GM21528 (cell line): ENCODE measurements at regions not wholly inside any gene's neighbourhood (a gene's known extent, or its start where the extent isn't known, plus 50 kb on each side); places are given as distances from the start of the nearest gene placed in this dataset.
"Not testable (repeated sequence)": the region's sequence is repeated elsewhere in the genome, so short reads cannot be mapped to it uniquely, and the experiment has no call there.

ENCODE experiments used
- ATAC-seq: cut with Tn5 transposase; IDR thresholded peaks from one replicate; pipeline ENCODE4 v1.9.1; 2021; ENCODE audit warnings: mild to moderate bottlenecking, moderate library complexity; ENCODE audit not compliant: unreplicated experiment, low FRiP score

DNA sequence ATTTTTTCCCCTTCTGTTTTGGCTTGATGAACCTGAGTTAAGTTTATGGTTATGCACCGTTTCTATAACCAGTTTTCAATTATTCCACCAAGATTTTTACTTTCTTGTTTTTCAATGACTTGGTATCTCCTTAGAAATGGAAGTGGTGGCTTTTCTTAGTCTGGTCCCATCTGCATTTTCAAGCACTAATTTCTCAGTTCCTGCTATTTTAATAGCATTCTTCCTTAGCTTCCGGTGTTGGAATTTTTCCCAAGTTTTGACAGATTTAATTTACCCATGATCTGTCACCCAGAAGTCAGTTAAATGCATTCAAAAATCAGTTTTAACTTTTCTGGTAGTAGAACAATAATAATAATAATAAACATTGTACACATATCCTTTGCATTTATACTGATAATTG, 184.6 kb upstream of the OLFM3 start:
- ATAC-seq, result no peak

DNA sequence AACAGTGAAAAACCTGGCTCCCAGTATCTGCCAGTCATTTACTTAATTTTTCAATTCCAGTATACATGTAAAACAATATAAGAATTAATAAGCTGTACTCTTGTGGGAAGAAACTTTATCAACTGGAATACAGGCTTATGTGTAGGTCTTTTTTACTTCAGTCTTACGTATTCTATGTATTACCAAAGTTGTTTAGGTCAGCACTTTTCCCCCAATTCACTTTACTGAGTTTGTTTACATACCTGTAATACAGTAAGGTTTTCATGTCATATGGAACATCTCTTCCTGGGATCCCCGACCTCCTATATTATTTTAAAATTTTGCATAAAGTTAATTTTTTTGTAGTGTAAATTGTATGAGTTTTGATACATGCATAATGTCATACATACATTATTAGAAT, 181.8 kb upstream of the OLFM3 start:
- ATAC-seq, result no peak

DNA sequence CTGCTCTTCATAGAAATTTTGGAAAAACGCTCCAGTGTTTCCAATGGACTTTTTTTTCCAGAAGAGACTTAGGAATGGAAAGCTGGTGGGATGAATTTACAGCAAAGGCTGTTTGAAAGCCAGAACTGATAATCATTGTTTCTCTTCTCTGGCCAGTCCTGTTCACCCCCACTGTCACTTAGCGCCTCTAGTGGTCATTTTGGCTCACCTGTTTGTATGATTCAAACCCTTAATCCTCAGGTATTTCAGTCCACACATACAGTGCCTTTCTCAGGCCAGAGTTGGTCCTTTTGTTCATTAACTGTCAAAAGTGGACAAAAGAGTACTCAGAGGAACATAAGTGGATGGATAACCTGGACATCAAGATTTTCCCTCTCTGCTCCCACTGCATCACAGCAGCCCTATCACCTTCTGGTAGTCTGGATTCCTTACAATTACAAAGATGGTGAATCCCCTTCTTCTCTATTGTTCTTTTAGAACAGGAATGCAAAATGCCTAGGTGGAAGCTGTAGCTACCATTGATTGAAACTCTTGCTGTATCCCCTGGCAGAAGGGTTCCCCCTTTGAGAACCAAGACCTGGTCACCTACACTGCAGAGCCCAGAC, 177.6 kb upstream of the OLFM3 start:
- peak; percentile 86 for ATAC-seq

DNA sequence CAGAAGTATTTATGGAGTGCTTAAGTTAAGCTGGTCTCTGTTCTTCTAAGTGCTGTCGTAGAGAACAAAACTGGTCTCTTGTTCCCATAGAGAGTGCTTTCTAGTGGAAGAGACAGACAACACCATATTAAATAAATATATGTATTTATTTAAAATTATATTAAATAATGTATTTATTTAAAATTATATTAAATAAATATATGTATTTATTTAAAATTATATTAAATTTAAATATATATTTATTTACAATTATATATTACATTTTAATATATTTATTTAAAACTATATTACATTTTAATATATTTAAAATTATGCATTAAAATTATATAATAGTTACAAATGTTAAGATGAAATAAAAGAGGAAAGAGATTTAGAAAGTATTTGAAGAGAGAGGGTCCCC, 175.5 kb upstream of the OLFM3 start:
- ATAC-seq, result no peak

DNA sequence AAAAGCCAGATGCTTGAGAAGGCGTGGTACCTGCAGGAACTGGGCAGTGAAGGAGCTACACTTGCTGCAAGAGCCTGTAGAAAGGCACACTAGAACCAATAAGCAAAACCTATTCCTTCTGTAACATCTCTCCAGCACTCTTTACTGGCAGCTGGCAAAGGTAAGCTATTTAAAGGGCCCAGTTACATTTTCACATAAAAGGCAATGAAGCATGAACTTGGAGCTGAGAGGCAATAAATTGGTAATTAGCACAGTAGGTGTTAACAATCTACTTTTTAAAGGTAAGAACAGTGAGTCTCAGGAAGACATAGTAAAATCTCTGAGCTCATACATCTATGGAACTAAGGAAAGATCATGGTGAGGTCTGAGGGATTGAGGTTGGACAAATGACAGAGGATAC, 167.1 kb upstream of the OLFM3 start:
- ATAC-seq, result no peak

DNA sequence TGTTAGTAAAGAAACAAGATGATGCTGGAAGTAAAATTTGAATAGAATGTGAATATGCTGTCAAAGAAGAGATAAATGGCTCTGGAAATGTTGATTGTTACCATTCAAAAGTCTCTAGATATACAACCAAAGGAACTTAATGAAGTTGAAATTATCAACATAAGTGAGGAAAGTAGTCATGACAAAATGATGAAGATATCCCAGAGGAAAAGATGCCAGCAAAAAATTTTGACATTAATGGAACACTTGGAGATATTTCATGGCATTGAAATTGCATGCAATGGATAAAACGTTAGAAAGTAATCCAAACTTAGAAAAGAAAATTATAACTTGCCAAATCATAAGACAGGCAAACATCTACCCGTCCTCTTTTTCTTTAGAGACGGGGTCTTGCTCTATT, 154.5 kb upstream of the OLFM3 start:
- no peak for ATAC-seq

DNA sequence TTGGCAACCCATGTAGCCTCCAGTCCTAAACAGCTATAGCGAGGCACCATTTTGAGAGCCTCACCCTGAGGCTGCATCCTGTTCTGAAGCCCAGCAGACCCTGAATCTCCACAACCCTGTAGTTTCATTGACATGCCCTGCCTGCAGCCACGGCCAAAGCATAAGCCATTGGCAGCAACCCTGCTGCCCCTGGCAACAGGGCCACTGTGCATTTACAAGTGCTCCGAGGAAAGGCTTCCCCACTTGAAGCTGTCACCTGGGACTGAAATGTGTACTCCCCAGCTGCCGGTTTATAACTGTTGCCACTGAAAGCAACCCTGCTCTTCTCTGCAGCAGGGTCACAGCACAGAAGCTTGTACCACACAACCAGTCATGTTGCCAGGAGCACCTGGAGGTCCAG, 124.2 kb upstream of the OLFM3 start:
- no peak for ATAC-seq

DNA sequence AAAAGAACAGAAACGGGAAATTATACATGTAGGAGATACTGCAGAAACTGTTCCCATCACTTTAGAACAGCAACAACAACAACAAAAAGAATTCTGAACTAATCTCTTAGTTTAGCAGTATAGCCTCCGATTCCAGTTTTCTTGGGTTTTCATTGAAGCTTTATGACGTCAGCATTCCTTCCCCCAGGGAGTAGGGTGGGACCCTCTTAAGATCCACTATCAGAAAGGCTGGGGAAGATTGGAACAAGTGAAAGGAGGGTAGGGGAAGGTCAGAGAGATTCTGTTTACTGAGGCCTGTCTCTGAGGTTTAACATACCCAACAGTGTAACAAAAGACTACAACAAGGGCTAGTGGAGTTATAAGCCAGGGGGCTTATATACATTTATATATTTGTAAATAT, 121.4 kb upstream of the OLFM3 start:
- ATAC-seq, result no peak

DNA sequence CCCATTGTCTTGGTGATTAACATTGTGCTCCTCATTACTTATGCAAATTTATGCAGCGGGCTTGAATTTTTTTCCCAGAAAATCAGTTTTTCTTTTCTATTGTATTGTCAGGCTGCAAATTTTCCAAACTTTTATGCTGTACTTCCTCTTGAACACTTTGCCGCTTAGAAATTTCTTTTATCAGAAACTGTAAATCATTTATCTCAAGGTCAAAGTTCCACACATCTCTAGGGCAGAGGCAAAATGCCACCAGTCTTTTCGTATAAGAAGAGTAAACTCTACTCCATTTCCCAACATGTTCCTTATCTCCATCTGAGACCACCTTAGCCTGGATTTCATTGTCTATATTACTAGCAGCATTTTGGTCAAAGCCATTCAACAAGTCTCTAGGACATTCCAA, 113.9 kb upstream of the OLFM3 start:
- ATAC-seq, result no peak

DNA sequence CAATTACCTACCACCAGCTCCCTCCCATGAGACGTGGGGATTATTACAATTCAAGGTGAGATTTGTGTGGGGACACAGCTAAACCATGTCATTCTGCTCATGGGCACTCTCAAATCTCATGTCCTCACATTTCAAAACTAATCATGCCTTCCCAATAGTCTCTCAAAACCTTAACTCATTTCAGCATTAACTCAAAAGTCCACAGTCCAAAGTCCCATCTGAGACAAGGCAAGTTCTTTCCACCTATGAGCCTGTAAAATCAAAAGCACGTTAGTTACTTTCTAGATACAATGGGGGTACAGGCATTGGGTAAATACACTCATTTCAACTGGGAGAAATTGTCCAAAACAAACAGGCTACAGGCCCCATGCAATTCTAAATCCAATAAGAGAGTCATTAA, 112.8 kb upstream of the OLFM3 start:
- ATAC-seq, result not testable (repeated sequence)

DNA sequence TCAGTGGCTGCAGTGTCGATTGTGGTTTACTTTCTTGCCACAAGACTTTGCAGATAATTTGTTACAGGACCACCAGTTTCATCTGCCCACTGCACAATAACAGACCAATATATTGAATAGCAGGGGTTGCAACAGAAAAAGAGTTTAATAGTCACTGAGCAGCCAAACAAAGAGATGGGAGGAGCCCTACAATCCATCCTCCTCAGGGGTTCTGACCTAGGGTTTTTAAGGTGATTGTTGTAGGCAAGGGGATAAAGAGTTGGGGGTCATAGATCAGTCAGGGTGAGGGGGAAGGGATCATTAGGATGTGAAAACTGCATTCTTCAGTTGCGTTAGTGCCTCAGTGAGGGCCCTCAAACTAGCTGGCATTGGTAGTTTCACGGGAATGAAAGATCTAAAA, 110.7 kb upstream of the OLFM3 start:
- ATAC-seq, result no peak

DNA sequence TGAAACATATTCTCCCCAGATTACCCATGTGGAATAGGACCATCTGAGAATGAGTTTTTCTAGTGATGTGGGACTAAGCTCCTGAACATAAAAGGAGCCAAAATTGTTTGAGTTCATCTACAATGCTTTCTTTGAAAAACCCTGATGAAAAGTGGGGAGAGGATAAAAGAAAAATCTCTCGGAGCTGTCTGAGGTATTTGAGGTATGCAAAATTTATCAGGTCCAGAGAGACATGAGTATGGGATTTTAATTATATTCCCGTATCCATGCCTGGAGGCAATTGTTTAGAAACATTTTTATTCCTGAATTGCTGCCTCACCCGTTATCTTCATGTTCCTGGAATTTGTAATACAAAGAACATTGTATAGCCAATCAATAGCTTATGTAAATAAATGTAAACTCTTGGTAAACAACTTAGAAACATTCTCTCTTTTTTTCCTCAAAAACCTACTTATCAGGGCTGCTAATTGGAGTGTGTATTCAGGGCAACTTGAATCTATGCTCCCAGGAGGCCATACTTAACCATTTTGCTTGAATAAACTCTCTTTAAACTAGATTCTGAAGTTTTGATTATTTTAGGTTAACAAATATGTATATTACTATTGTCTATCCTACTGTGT, 109.3 kb upstream of the OLFM3 start:
- ATAC-seq, result no peak

DNA sequence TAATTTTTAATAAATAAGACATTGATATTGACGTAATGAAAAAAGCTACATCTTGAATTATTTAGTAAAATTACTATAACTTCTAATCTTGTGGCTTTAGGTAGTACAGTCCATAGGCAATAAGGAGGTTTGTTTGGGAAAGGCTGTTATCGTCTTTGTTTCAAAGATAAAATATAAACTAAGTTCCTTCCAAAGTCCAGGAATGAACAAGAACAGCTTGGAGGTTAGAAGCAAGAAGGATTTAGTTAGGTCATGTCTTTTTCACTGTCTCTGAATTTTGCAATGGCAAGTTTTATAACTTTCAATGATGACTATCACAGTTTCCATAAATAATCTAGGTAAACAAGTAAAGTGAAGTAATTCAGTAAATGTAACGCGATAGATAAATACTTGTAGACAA, 106.9 kb upstream of the OLFM3 start:
- no peak for ATAC-seq

DNA sequence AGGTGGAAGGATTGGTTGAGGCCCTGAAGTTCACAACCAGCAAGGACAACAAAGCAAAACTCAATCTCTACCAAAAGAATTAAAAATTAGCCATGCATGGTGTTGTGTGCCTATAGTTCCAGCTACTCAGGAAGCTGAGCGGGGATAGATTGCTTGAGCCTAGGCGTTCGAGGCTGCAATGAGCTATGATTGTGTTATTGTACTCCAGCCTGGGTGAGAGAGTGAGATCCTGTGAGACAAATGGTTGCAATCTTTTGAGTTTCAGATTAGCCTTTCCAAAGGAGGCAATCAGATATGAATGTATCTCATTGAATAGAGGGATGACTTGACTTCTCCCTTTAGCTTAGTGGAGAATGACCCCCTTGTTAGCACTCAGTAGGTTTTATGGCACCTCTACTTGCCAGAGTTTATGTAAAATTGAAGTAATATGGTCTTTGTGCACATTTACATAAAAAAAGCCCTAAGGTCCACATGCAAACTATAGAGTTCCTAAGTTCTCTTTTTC, 105.6 kb upstream of the OLFM3 start:
- no peak for ATAC-seq

DNA sequence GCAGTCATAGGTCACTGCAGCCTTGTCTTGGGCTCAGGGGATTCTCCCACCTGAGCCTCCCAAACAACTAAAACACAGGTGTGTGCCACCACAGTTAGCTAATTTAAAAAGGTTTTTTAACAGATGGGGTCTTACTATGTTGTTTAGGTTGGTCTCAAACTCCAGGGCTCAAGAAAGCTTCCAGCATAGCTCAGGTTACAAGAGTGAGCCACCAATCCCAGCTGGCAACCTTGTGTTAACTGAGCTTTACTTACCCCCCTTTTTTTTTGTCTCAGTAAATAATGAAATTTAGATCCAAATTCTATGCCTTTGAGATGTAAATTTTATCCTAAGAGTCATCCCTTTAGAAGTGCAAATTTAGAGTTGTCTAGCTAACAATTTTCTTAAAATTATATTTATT, 103.9 kb upstream of the OLFM3 start:
- no peak for ATAC-seq

DNA sequence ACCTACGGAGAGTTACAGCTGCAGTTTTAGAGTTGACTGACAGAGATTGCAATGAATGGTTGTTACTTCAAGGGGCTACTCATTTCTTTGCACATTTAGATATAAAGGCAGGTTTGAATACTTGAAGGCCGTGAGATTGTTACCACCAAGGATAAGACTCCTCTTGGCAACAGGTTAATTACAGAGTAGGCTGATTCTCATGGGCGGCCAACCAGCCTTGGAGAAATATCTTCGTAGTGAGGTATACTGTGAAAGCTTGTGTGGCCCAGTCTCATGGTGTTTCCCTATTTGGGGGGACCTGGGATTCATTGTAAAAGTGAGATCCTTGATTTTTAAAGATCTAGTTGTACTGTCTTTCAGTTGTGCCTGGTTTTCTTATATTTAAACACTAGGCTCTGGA, 103.2 kb upstream of the OLFM3 start:
- no peak for ATAC-seq

DNA sequence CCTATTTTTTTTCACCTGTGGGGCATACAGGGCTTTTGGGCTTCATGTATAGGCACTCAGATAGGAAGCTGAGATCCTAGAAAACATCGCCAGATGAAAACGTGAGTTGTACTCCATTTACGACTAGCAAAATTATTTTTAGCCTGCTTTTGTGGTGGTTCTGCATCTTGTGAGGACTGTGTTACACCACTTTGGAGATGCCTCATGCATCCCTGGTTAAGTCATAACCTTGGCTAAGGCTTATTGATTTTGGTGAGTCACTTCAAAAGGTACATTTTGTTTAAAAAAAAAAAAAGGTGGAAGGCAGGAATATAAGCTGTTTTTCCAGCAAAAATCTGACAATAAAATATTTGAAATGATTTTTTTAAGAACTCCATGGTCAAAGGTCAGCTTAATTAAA, 101.8 kb upstream of the OLFM3 start:
- no peak for ATAC-seq

DNA sequence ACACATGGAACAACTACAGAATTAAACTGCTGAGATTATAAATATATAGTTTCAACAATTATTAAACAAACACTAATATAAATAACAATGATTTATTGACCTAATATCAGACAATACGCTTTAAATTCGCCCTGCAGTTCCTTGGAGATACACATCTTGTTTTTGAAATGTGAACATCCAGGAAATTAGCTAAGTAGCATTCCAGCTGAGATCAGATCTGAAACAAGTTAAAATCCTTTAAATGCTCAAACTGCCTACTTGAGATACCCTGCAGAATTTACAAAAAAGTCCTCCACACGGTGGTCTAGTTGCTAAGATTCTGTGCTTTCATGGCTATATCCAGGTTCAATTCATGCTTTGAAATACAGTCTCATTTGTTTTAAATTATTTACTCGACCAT, 101.4 kb upstream of the OLFM3 start:
- ATAC-seq, result no peak

DNA sequence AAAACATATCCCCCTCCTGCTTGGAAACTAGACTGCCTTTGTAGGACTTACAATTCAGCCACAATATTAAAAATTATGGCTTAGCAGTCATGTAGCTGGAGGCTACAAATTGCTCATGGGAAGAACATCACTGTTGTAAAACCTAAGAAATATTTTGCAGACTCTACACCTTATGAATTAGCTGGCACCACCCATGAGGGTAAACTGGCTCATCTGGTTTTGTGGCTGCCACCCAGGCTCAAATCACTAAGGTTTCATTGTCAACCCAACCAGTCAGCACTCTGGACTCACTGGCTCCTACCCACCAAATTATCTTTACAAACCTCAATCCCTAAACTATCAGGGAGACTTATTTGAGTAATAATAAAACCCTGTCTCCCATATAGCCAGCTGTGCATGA, 100.7 kb upstream of the OLFM3 start:
- ATAC-seq, result no peak

DNA sequence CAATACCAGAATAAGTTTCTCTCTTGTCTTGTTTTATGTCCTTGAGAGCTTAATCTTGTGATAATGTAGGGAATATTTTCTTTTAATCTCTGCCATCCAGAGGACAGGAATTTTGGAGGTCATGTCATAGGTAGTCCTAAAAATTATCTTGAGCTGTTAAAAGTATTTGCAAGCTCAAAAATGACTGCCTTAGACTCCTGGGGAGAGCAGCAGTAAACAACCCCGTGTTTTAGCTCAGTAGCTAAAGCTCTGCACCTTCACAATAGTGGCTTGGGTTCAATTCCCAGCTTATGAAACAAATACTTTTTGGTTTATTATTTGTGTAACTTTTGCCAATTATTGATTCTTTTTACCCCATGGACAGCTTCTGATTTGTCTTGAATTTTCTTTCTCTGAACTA, 99.4 kb upstream of the OLFM3 start:
- no peak for ATAC-seq

DNA sequence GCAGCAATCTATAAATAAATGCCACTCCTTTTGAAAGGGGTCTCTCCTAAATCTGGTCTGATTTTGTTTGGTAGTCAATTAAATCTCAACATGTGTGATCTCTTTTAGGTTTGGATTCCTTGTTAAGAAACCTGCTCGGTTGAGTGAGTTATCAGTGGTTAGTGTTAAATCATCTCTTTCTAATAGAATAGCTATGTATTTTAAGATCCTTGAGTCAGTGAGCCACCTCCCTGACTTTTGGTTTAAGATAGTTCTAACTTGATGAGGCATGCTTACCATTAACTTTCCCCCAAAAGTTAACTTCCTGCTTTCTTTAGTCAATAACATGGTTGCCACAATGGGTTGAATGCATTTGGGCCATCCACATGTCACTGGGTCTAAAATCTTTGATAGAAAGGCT, 93.1 kb upstream of the OLFM3 start:
- no peak for ATAC-seq

DNA sequence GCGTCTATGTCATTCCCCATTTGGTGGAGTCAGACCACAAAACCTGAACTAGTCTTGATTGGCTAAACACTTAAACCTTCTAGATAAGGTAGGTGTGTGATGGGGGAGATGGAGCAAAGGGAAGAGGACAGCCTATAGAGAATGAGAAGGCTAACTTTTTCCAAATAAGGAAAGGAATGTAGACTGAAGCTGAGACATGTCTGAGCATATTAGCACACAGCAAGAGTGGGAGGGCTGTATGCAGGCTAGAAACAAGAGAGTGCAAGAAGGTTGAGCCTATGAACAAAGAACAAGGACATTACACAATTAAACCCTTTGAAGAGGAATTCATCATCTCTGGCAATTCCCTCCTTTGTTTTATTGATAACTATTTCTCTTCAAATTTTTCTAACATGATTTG, 89.2 kb upstream of the OLFM3 start:
- no peak for ATAC-seq
